ENCODE measurements at regions not wholly inside any gene's neighbourhood (a gene's known extent, or its start where the extent isn't known, plus 50 kb on each side); places are given as distances from the start of the nearest gene placed in this dataset.

- DNase-seq, result no peak
Observed at GRCh38 chr9:28661853-28662252, 1088.6 kb upstream of the C9orf72 start.

GRCh38 chr9:28662675-28663074, 1089.4 kb upstream of the C9orf72 start:
- DNase-seq, result no peak

GRCh38 chr9:28668158-28668557, 1094.9 kb upstream of the C9orf72 start:
- no peak for DNase-seq

GRCh38 chr9:28671000-28671399, 1097.7 kb upstream of the C9orf72 start:
- DNase-seq, result no peak

GRCh38 chr9:28678097-28678496, 1104.8 kb upstream of the C9orf72 start:
- no peak for DNase-seq

- DNase-seq, result no peak
Observed at GRCh38 chr9:28688172-28688571, 1114.9 kb upstream of the C9orf72 start.

- no peak for DNase-seq
Observed at GRCh38 chr9:28692012-28692411, 1118.7 kb upstream of the C9orf72 start.

GRCh38 chr9:28696960-28697359, 1123.7 kb upstream of the C9orf72 start:
- no peak for DNase-seq

GRCh38 chr9:28699632-28700031, 1126.4 kb upstream of the C9orf72 start:
- DNase-seq, result no peak

GRCh38 chr9:28707616-28708015, 1134.3 kb upstream of the C9orf72 start:
- no peak for DNase-seq

- DNase-seq, result no peak
Observed at GRCh38 chr9:28714188-28714587, 1140.9 kb upstream of the C9orf72 start.

- DNase-seq, result peak; percentile 7
Observed at GRCh38 chr9:28718226-28718625, 1144.9 kb upstream of the C9orf72 start.

- DNase-seq, result no peak
Observed at GRCh38 chr9:28720746-28721145, 1147.5 kb upstream of the C9orf72 start.

GRCh38 chr9:28730111-28730510, 1156.8 kb upstream of the C9orf72 start:
- DNase-seq, result no peak

- no peak for DNase-seq
Observed at GRCh38 chr9:28735738-28736342, 1162.6 kb upstream of the C9orf72 start.

GRCh38 chr9:28741459-28741858, 1168.2 kb upstream of the C9orf72 start:
- no peak for DNase-seq

- no peak for DNase-seq
Observed at GRCh38 chr9:28747351-28747985, 1174.2 kb upstream of the C9orf72 start.

- no peak for DNase-seq
Observed at GRCh38 chr9:28750136-28750535, 1176.9 kb upstream of the C9orf72 start.

- DNase-seq, result no peak
Observed at GRCh38 chr9:28758341-28758740, 1185.1 kb upstream of the C9orf72 start.

GRCh38 chr9:28758971-28759370, 1185.7 kb upstream of the C9orf72 start:
- no peak for DNase-seq

- DNase-seq, result no peak
Observed at GRCh38 chr9:28762167-28762566, 1188.9 kb upstream of the C9orf72 start.

- DNase-seq, result no peak
Observed at GRCh38 chr9:28764532-28764931, 1191.3 kb upstream of the C9orf72 start.

GRCh38 chr9:28770226-28770625, 1196.9 kb upstream of the C9orf72 start:
- DNase-seq, result no peak

- DNase-seq, result no peak
Observed at GRCh38 chr9:28770827-28771226, 1197.5 kb upstream of the C9orf72 start.
